ENCODE measurements at regions not wholly inside any gene's neighbourhood (a gene's known extent, or its start where the extent isn't known, plus 50 kb on each side); places are given as distances from the start of the nearest gene placed in this dataset.
"Not testable (repeated sequence)": the region's sequence is repeated elsewhere in the genome, so short reads cannot be mapped to it uniquely, and the experiment has no call there.

- H3K4me3 ChIP-seq (ENCODE audit: low read depth, low read length) = no peak overlapping the region
- TF ChIP-seq MYC (IDR thresholded peaks at IDR 0.05; ENCODE audit: low read depth, low read length) (no peak), MAX (IDR thresholded peaks at IDR 0.05; ENCODE audit: low read depth, low read length) (no peak), CTCF (IDR thresholded peaks at IDR 0.05; ENCODE audit: low read depth, low read length) (no peak), POLR2A (IDR thresholded peaks at IDR 0.05; ENCODE audit: extremely low read depth, insufficient read length) (no peak)
- no peak for DNase-seq (ENCODE audit: low read depth)
These were observed 129.2 kb upstream of the TNPO1 start for GRCh38 chr5:72687288-72687687.

- no peak overlapping the region for H3K4me3 ChIP-seq (ENCODE audit: low read depth, low read length)
- TF ChIP-seq CTCF (IDR thresholded peaks at IDR 0.05; ENCODE audit: low read depth, low read length) = no peak
- TF ChIP-seq MYC (IDR thresholded peaks at IDR 0.05; ENCODE audit: low read depth, low read length) = no peak
- no peak for TF ChIP-seq MAX (IDR thresholded peaks at IDR 0.05; ENCODE audit: low read depth, low read length)
- no peak for TF ChIP-seq POLR2A (IDR thresholded peaks at IDR 0.05; ENCODE audit: extremely low read depth, insufficient read length)
- DNase-seq (ENCODE audit: low read depth) = no peak
These were observed 133.9 kb upstream of the TNPO1 start for GRCh38 chr5:72682561-72682960.

- DNase-seq (ENCODE audit: low read depth) = no peak
- no peak overlapping the region for H3K4me3 ChIP-seq (ENCODE audit: low read depth, low read length)
- TF ChIP-seq POLR2A (IDR thresholded peaks at IDR 0.05; ENCODE audit: extremely low read depth, insufficient read length) = no peak
These were observed 134.7 kb upstream of the TNPO1 start for GRCh38 chr5:72681781-72682180.

GRCh38 chr5:72677447-72677846, 139.0 kb upstream of the TNPO1 start:
- no peak for DNase-seq (ENCODE audit: low read depth)
- TF ChIP-seq MAX (IDR thresholded peaks at IDR 0.05; ENCODE audit: low read depth, low read length) (no peak), POLR2A (IDR thresholded peaks at IDR 0.05; ENCODE audit: extremely low read depth, insufficient read length) (no peak), MYC (IDR thresholded peaks at IDR 0.05; ENCODE audit: low read depth, low read length) (no peak), CTCF (IDR thresholded peaks at IDR 0.05; ENCODE audit: low read depth, low read length) (no peak)
- H3K4me3 ChIP-seq (ENCODE audit: low read depth, low read length) = no peak overlapping the region

GRCh38 chr5:72676831-72677230, 139.6 kb upstream of the TNPO1 start:
- H3K4me3 ChIP-seq (ENCODE audit: low read depth, low read length); DNase-seq (ENCODE audit: low read depth): not testable (repeated sequence)

- no peak overlapping the region for H3K4me3 ChIP-seq (ENCODE audit: low read depth, low read length)
- DNase-seq (ENCODE audit: low read depth) = no peak
- TF ChIP-seq POLR2A (IDR thresholded peaks at IDR 0.05; ENCODE audit: extremely low read depth, insufficient read length) (no peak), CTCF (IDR thresholded peaks at IDR 0.05; ENCODE audit: low read depth, low read length) (no peak)
These were observed 142.8 kb upstream of the TNPO1 start for GRCh38 chr5:72673623-72674022.

- TF ChIP-seq MYC (IDR thresholded peaks at IDR 0.05; ENCODE audit: low read depth, low read length) = no peak
- no peak for TF ChIP-seq MAX (IDR thresholded peaks at IDR 0.05; ENCODE audit: low read depth, low read length)
- TF ChIP-seq POLR2A (IDR thresholded peaks at IDR 0.05; ENCODE audit: extremely low read depth, insufficient read length) = no peak
- no peak for TF ChIP-seq CTCF (IDR thresholded peaks at IDR 0.05; ENCODE audit: low read depth, low read length)
- DNase-seq (ENCODE audit: low read depth) = no peak
- H3K4me3 ChIP-seq (ENCODE audit: low read depth, low read length) = no peak overlapping the region
These were observed 143.3 kb upstream of the TNPO1 start for GRCh38 chr5:72673180-72673579.
